ENCODE measurements at regions not wholly inside any gene's neighbourhood (a gene's known extent, or its start where the extent isn't known, plus 50 kb on each side); places are given as distances from the start of the nearest gene placed in this dataset.

- no peaks in the 10 kb centered on the region for H3K4me1 ChIP-seq (ENCODE audit: insufficient read depth, low read length)
- TF ChIP-seq CTCF (IDR thresholded peaks at IDR 0.05; ENCODE audit: extremely low read depth, low read depth, low read length), result no peak
- H3K4me2 ChIP-seq (ENCODE audit: insufficient read depth, low read length), result no peak overlapping the region
- H3K9me3 ChIP-seq (ENCODE audit: low read depth, low read length), result no peaks in the 10 kb centered on the region
- no peaks in the 10 kb centered on the region for H4K20me1 ChIP-seq (ENCODE audit: insufficient read depth, low read length)
- H3K79me2 ChIP-seq (ENCODE audit: insufficient read depth, low read length), result no peaks in the 10 kb centered on the region
- no peaks in the 10 kb centered on the region for H3K36me3 ChIP-seq (ENCODE audit: insufficient read depth, low read length)
- no peaks in the 10 kb centered on the region for H3K27me3 ChIP-seq (ENCODE audit: insufficient read depth, low read length)
- H3K4me3 ChIP-seq (ENCODE audit: insufficient read depth, low read length), result no peak overlapping the region
- no peak overlapping the region for H3K27ac ChIP-seq (ENCODE audit: low read depth, low read length)
- no peak overlapping the region for H2AFZ ChIP-seq (ENCODE audit: low read length)
- DNase-seq (ENCODE audit: insufficient read length, low spot score, missing footprints), result no peak
These were observed 265.5 kb downstream of the RPRM start for GRCh38 chr2:153213022-153213421.

GRCh38 chr2:153197402-153198386 is 280.9 kb downstream of the RPRM start:
- no peak overlapping the region for H3K4me2 ChIP-seq (ENCODE audit: insufficient read depth, low read length)
- no peak overlapping the region for H3K4me3 ChIP-seq (ENCODE audit: insufficient read depth, low read length)
- H2AFZ ChIP-seq (ENCODE audit: low read length), result no peak overlapping the region
- no peaks in the 10 kb centered on the region for H3K79me2 ChIP-seq (ENCODE audit: insufficient read depth, low read length)
- H4K20me1 ChIP-seq (ENCODE audit: insufficient read depth, low read length), result no peaks in the 10 kb centered on the region
- no peaks in the 10 kb centered on the region for H3K4me1 ChIP-seq (ENCODE audit: insufficient read depth, low read length)
- H3K36me3 ChIP-seq (ENCODE audit: insufficient read depth, low read length), result no peaks in the 10 kb centered on the region
- no peaks in the 10 kb centered on the region for H3K27me3 ChIP-seq (ENCODE audit: insufficient read depth, low read length)
- DNase-seq (ENCODE audit: insufficient read length, low spot score, missing footprints), result peak; percentile 10
- no peaks in the 10 kb centered on the region for H3K9me3 ChIP-seq (ENCODE audit: low read depth, low read length)
- no peak overlapping the region for H3K27ac ChIP-seq (ENCODE audit: low read depth, low read length)
- TF ChIP-seq CTCF (IDR thresholded peaks at IDR 0.05; ENCODE audit: extremely low read depth, low read depth, low read length), result no peak

- H3K27ac ChIP-seq (ENCODE audit: low read depth, low read length), result no peak overlapping the region
- H3K79me2 ChIP-seq (ENCODE audit: insufficient read depth, low read length), result no peaks in the 10 kb centered on the region
- no peaks in the 10 kb centered on the region for H3K27me3 ChIP-seq (ENCODE audit: insufficient read depth, low read length)
These were observed 282.0 kb downstream of the RPRM start for GRCh38 chr2:153196378-153197058.

More at GRCh38 chr2:153196378-153197058, 282.0 kb downstream of the RPRM start:
- no peak overlapping the region for H3K4me3 ChIP-seq (ENCODE audit: insufficient read depth, low read length)
- no peak for DNase-seq (ENCODE audit: insufficient read length, low spot score, missing footprints)
- H3K4me2 ChIP-seq (ENCODE audit: insufficient read depth, low read length), result no peak overlapping the region
- no peaks in the 10 kb centered on the region for H3K9me3 ChIP-seq (ENCODE audit: low read depth, low read length)
- H4K20me1 ChIP-seq (ENCODE audit: insufficient read depth, low read length), result no peaks in the 10 kb centered on the region
- no peaks in the 10 kb centered on the region for H3K36me3 ChIP-seq (ENCODE audit: insufficient read depth, low read length)
- TF ChIP-seq CTCF (IDR thresholded peaks at IDR 0.05; ENCODE audit: extremely low read depth, low read depth, low read length), result no peak
- no peak overlapping the region for H2AFZ ChIP-seq (ENCODE audit: low read length)
- no peaks in the 10 kb centered on the region for H3K4me1 ChIP-seq (ENCODE audit: insufficient read depth, low read length)

Measured in osteoblast (primary cell).